Gastrocnemius medialis (tissue), 4 donors: ENCODE measurements at regions not wholly inside any gene's neighbourhood (a gene's known extent, or its start where the extent isn't known, plus 50 kb on each side); places are given as distances from the start of the nearest gene placed in this dataset.

ENCODE experiments used
- ATAC-seq, 2 donors: fragments of 150-250 bp; one replicate each; pipeline ENCODE4 v1.9.1; 2016
- DNase-seq, 2 donors: peaks; one replicate each; pipeline ENCODE4 v3.0.0-alpha.2; 2019
- H3K27ac ChIP-seq, 4 donors: fragments of 200-600 bp; sonication (generic); 1 replicate in 1 of 4; 2 replicates in 3 of 4; pipeline ENCODE4 v1.5.1; 2016 to 2018; ENCODE audit warnings: mild to moderate bottlenecking in 2 of 4, moderate library complexity in 1 of 4
- H3K27me3 ChIP-seq, 3 donors: fragments of 200-600 bp; sonication (generic) in 2 of 3; 1 replicate in 1 of 3; 2 replicates in 2 of 3; pipeline versions ENCODE4 v1.5.1 to v1.6.0; 2016 to 2019; ENCODE audit warnings: mild to moderate bottlenecking in 1 of 3, moderate library complexity in 1 of 3
- H3K36me3 ChIP-seq, 2 donors: fragments of 200-600 bp; sonication (generic) in 1 of 2; one replicate each; pipeline ENCODE4 v1.5.1; 2017 to 2018
- H3K4me1 ChIP-seq, 2 donors: fragments of 200-600 bp; sonication (generic) in 1 of 2; one replicate each; pipeline ENCODE4 v1.5.1; 2016 to 2017; ENCODE audit warnings: mild to moderate bottlenecking in 2 of 2
- H3K4me3 ChIP-seq, 4 donors: fragments of 200-600 bp; sonication (generic) in 3 of 4; 1 replicate in 1 of 4; 2 replicates in 3 of 4; pipeline ENCODE4 v1.5.1; 2016 to 2019; ENCODE audit warnings: mild to moderate bottlenecking in 2 of 4
- H3K9me3 ChIP-seq, 3 donors: fragments of 200-600 bp; sonication (generic) in 2 of 3; 1 replicate in 1 of 3; 2 replicates in 2 of 3; pipeline ENCODE4 v1.5.1; 2016 to 2019
- POLR2A ChIP-seq, 2 donors: fragments of 450-650 bp; IDR thresholded peaks; one replicate each; pipeline ENCODE4 v1.6.1; 2017; ENCODE audit warnings: antibody characterized with exemption in 2 of 2, mild to moderate bottlenecking in 2 of 2, moderate library complexity in 2 of 2
- in situ Hi-C, 4 donors: fragments of 200-750 bp; cut with MboI; loops; one replicate each; pipeline versions ENCODE4 v1.15.0 to v1.8.0; 2017; ENCODE audit warnings: low sequenced_read_pairs in 4 of 4
- intact Hi-C: fragments of 100-400 bp; cut with DNase I; formaldehyde crosslinking; loops from one replicate; pipeline ENCODE4 v1.15.1; 2023; ENCODE audit warnings: low total_unique reads
- TF ChIP-seq, protein P1 (sequence below), 5 experiments: fragments of 450-650 bp in 3 of 5; fragments of 200-600 bp in 2 of 5; sonication (generic) in 2 of 5; IDR thresholded peaks in 4 of 5; conservative IDR thresholded peaks in 1 of 5; 1 replicate in 4 of 5; 2 replicates in 1 of 5; pipeline ENCODE4 v1.5.1; 2016 to 2019; ENCODE audit warnings: antibody characterized with exemption in 5 of 5, mild to moderate bottlenecking in 3 of 5, moderate library complexity in 3 of 5

DNA sequence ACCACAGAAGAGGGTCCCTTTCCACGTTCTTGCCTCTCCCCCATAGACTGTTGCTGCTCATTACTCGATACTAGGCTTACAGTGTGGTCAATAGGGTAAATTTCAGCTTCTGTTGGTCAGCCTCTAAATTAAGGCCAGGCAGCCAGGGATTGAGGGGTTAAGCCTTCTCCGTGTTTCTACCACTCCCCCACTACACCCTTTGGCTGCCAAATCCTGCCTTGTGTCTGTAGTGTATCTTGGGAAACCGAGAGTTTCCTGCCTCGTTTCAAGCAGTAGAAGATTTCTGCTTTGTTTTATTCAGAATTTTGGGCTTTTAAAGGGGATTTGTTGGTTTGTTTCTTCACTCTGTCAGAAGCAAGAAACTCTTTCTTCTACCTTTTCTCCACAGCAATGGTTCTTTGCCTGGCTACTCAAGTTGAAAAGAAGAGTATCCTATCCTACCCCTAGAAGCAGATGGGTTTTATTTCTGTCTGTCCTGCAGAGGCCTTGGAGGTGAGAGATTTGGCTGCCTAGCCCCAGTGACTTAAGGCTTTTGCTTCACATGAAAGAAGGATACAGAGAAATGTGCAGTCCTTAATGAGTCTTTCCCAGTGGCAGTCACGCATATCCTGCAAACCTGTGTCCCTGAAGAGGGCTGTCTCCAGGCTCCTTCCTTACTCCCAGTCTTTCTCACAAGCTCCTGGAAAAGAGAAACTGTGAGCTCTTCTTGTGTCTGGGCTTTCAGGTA, 261.5 kb upstream of the TANK start:
- intact Hi-C loops = no loop called here
- H3K4me3 ChIP-seq = no peak overlapping the region
- peaks cover 0 to 5% of the 10 kb centered on the region in 2 donors for H3K4me1 ChIP-seq
- ATAC-seq (no peak), DNase-seq (no peak)
- H3K27ac ChIP-seq = no peak overlapping the region
- H3K9me3 ChIP-seq = no peaks in the 10 kb centered on the region
- in situ Hi-C loops = no loop called here
- no peaks in the 10 kb centered on the region for H3K27me3 ChIP-seq
- TF ChIP-seq POLR2A (IDR thresholded peaks at IDR 0.05) = no peak
- TF ChIP-seq, protein P1, sequence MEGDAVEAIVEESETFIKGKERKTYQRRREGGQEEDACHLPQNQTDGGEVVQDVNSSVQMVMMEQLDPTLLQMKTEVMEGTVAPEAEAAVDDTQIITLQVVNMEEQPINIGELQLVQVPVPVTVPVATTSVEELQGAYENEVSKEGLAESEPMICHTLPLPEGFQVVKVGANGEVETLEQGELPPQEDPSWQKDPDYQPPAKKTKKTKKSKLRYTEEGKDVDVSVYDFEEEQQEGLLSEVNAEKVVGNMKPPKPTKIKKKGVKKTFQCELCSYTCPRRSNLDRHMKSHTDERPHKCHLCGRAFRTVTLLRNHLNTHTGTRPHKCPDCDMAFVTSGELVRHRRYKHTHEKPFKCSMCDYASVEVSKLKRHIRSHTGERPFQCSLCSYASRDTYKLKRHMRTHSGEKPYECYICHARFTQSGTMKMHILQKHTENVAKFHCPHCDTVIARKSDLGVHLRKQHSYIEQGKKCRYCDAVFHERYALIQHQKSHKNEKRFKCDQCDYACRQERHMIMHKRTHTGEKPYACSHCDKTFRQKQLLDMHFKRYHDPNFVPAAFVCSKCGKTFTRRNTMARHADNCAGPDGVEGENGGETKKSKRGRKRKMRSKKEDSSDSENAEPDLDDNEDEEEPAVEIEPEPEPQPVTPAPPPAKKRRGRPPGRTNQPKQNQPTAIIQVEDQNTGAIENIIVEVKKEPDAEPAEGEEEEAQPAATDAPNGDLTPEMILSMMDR (IDR thresholded peaks at IDR 0.05 in 4 of 5, conservative IDR thresholded peaks at IDR 0.05 in 1 of 5) = no peak
- H3K36me3 ChIP-seq = no peaks in the 10 kb centered on the region

DNA sequence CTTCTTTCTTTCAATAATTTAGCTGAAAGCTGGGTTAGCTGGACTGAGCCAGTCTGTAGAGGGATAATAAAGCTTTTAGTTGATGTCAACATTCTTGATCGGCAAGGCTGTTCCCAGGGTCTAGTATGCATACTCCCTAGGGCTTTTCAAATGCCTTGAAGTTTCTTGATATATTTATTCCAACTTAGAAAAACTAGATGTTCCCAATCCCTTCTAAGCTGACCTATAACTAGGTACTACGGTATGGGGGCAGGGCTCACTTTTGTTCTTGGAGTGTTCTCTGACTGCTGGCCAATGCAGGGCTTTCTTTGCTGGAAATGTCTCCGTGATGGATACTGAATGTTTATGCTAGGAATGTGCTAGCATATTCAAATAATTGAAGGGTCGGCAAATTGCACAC, 258.6 kb upstream of the TANK start:
- intact Hi-C loops = no loop called here
- in situ Hi-C loops = no loop called here
- Histone ChIP-seq H3K4me3 (no peak overlapping the region), H3K27ac (no peak overlapping the region), H3K36me3 (no peaks in the 10 kb centered on the region), H3K9me3 (no peaks in the 10 kb centered on the region), H3K27me3 (no peaks in the 10 kb centered on the region), H3K4me1 (peaks cover 0 to 5% of the 10 kb centered on the region in 2 donors)
- TF ChIP-seq, protein P1 (IDR thresholded peaks at IDR 0.05 in 4 of 5, conservative IDR thresholded peaks at IDR 0.05 in 1 of 5) = no peak
- no peak for TF ChIP-seq POLR2A (IDR thresholded peaks at IDR 0.05)
- no peak for ATAC-seq
- no peak for DNase-seq

DNA sequence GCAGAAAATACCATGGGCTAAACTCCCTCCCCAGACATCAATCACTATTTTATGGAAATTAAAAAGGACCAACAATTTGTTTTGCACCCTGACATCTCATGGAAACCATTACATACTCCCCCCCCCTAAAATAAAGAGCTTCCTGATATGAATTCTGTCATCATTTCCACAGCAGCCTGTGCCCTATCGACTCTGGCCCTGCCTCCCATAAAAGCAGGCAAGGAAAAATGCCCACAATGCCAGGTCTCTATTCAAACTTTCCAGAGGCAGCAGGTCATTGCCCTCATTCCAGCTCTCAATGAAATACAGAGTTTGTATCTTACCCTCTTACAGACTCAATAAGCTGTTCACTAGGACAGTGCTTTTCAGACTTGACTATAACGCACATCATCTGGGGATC, 254.4 kb upstream of the TANK start:
- ATAC-seq = no peak
- in situ Hi-C loops = no loop called here
- Histone ChIP-seq H3K27ac (no peak overlapping the region), H3K27me3 (no peaks in the 10 kb centered on the region), H3K4me1 (peaks cover 0 to 5% of the 10 kb centered on the region in 2 donors), H3K9me3 (no peaks in the 10 kb centered on the region), H3K4me3 (no peak overlapping the region), H3K36me3 (no peaks in the 10 kb centered on the region)
- no peak for DNase-seq
- intact Hi-C loops = no loop called here
- no peak for TF ChIP-seq POLR2A (IDR thresholded peaks at IDR 0.05)
- TF ChIP-seq, protein P1 (IDR thresholded peaks at IDR 0.05 in 4 of 5, conservative IDR thresholded peaks at IDR 0.05 in 1 of 5) = no peak

- peaks cover 0 to under 1% of the 10 kb centered on the region in 2 donors for H3K4me1 ChIP-seq
- H3K36me3 ChIP-seq = no peaks in the 10 kb centered on the region
- no peak for DNase-seq
- intact Hi-C loops = no loop called here
- TF ChIP-seq, protein P1 (IDR thresholded peaks at IDR 0.05 in 4 of 5, conservative IDR thresholded peaks at IDR 0.05 in 1 of 5) = no peak
- no peak for TF ChIP-seq POLR2A (IDR thresholded peaks at IDR 0.05)
- no peak overlapping the region for H3K27ac ChIP-seq
- H3K9me3 ChIP-seq = no peaks in the 10 kb centered on the region
- in situ Hi-C loops = no loop called here
- ATAC-seq = no peak
- H3K27me3 ChIP-seq = no peaks in the 10 kb centered on the region
- no peak overlapping the region for H3K4me3 ChIP-seq
Measured at GRCh38 chr2:160906878-160907277, 253.3 kb upstream of the TANK start.

GRCh38 chr2:160907738-160908137, 252.5 kb upstream of the TANK start:
- no peaks in the 10 kb centered on the region for H3K4me1 ChIP-seq
- no peaks in the 10 kb centered on the region for H3K27me3 ChIP-seq
- intact Hi-C loops = no loop called here
- H3K4me3 ChIP-seq = no peak overlapping the region
- ATAC-seq (no peak), DNase-seq (no peak)
- no peaks in the 10 kb centered on the region for H3K36me3 ChIP-seq
- in situ Hi-C loops = no loop called here
- no peaks in the 10 kb centered on the region for H3K9me3 ChIP-seq
- TF ChIP-seq, protein P1 (IDR thresholded peaks at IDR 0.05 in 4 of 5, conservative IDR thresholded peaks at IDR 0.05 in 1 of 5) = no peak
- TF ChIP-seq POLR2A (IDR thresholded peaks at IDR 0.05) = no peak
- no peak overlapping the region for H3K27ac ChIP-seq
